ENCODE measurements at regions not wholly inside any gene's neighbourhood (a gene's known extent, or its start where the extent isn't known, plus 50 kb on each side); places are given as distances from the start of the nearest gene placed in this dataset.

DNA sequence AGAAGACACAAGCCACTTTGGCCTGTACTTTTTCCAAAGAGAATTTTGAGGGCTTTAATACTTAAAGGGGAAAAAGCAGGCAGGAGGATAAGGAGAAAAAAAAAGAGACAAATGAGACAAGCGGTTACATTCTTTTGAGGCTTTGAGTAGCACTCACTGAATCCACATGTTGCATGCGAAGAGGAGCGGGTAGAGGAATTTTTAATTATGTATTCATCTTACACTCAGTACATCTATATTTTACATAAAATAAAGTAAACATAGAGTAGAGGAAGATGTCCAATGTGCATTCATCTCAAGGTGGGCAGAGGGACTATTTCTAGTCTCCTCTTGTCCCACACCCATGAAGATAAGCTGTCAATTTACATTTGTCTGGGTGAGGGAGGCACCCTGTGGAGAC is 266.9 kb downstream of the CD109 start (continued):
- TF ChIP-seq, protein P1, sequence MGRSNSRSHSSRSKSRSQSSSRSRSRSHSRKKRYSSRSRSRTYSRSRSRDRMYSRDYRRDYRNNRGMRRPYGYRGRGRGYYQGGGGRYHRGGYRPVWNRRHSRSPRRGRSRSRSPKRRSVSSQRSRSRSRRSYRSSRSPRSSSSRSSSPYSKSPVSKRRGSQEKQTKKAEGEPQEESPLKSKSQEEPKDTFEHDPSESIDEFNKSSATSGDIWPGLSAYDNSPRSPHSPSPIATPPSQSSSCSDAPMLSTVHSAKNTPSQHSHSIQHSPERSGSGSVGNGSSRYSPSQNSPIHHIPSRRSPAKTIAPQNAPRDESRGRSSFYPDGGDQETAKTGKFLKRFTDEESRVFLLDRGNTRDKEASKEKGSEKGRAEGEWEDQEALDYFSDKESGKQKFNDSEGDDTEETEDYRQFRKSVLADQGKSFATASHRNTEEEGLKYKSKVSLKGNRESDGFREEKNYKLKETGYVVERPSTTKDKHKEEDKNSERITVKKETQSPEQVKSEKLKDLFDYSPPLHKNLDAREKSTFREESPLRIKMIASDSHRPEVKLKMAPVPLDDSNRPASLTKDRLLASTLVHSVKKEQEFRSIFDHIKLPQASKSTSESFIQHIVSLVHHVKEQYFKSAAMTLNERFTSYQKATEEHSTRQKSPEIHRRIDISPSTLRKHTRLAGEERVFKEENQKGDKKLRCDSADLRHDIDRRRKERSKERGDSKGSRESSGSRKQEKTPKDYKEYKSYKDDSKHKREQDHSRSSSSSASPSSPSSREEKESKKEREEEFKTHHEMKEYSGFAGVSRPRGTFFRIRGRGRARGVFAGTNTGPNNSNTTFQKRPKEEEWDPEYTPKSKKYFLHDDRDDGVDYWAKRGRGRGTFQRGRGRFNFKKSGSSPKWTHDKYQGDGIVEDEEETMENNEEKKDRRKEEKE (IDR thresholded peaks at IDR 0.05): no peak
- TF ChIP-seq ZNF12 (CRISPR knock-in tag; IDR thresholded peaks at IDR 0.05) (no peak), ZIK1 (CRISPR knock-in tag; IDR thresholded peaks at IDR 0.05; ENCODE audit: borderline replicate concordance, low read depth) (no peak), PHF21A (CRISPR knock-in tag; IDR thresholded peaks at IDR 0.05) (no peak), KLF13 (CRISPR knock-in tag; IDR thresholded peaks at IDR 0.05) (no peak), ZNF891 (CRISPR knock-in tag; IDR thresholded peaks at IDR 0.05) (no peak), REL (CRISPR knock-in tag; conservative IDR thresholded peaks at IDR 0.05) (no peak)
- TF ChIP-seq, protein P2, sequence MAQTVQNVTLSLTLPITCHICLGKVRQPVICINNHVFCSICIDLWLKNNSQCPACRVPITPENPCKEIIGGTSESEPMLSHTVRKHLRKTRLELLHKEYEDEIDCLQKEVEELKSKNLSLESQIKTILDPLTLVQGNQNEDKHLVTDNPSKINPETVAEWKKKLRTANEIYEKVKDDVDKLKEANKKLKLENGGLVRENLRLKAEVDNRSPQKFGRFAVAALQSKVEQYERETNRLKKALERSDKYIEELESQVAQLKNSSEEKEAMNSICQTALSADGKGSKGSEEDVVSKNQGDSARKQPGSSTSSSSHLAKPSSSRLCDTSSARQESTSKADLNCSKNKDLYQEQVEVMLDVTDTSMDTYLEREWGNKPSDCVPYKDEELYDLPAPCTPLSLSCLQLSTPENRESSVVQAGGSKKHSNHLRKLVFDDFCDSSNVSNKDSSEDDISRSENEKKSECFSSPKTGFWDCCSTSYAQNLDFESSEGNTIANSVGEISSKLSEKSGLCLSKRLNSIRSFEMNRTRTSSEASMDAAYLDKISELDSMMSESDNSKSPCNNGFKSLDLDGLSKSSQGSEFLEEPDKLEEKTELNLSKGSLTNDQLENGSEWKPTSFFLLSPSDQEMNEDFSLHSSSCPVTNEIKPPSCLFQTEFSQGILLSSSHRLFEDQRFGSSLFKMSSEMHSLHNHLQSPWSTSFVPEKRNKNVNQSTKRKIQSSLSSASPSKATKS (CRISPR knock-in tag; IDR thresholded peaks at IDR 0.05): no peak
- TF ChIP-seq, protein P3, sequence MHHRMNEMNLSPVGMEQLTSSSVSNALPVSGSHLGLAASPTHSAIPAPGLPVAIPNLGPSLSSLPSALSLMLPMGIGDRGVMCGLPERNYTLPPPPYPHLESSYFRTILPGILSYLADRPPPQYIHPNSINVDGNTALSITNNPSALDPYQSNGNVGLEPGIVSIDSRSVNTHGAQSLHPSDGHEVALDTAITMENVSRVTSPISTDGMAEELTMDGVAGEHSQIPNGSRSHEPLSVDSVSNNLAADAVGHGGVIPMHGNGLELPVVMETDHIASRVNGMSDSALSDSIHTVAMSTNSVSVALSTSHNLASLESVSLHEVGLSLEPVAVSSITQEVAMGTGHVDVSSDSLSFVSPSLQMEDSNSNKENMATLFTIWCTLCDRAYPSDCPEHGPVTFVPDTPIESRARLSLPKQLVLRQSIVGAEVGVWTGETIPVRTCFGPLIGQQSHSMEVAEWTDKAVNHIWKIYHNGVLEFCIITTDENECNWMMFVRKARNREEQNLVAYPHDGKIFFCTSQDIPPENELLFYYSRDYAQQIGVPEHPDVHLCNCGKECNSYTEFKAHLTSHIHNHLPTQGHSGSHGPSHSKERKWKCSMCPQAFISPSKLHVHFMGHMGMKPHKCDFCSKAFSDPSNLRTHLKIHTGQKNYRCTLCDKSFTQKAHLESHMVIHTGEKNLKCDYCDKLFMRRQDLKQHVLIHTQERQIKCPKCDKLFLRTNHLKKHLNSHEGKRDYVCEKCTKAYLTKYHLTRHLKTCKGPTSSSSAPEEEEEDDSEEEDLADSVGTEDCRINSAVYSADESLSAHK (CRISPR knock-in tag; IDR thresholded peaks at IDR 0.05; ENCODE audit: borderline replicate concordance): no peak
- TF ChIP-seq, protein P4, sequence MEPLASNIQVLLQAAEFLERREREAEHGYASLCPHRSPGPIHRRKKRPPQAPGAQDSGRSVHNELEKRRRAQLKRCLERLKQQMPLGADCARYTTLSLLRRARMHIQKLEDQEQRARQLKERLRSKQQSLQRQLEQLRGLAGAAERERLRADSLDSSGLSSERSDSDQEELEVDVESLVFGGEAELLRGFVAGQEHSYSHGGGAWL (CRISPR knock-in tag; IDR thresholded peaks at IDR 0.05): no peak
- TF ChIP-seq, protein P5, sequence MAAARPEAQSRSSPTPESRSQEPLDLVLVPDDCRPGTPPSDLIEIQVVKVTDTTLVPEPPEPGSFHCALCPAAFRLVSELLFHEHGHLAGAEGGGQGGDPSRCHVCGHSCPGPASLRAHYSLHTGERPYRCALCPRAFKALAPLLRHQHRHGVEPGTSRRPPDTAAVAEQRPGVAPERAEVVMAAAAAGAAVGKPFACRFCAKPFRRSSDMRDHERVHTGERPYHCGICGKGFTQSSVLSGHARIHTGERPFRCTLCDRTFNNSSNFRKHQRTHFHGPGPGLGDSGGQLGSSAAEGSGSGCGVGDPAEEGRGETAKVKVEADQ (CRISPR knock-in tag; IDR thresholded peaks at IDR 0.05; ENCODE audit: borderline replicate concordance): no peak

All from HepG2 (cell line).